ENCODE measurements at regions not wholly inside any gene's neighbourhood (a gene's known extent, or its start where the extent isn't known, plus 50 kb on each side); places are given as distances from the start of the nearest gene placed in this dataset.

GRCh38 chr13:44050450-44051063 is 170.9 kb downstream of the LACC1 start:
- DNase-seq (ENCODE audit: low read depth): no peak
- Histone ChIP-seq H3K27me3 (ENCODE audit: control insufficient read depth, insufficient read depth, low read length) (peaks cover 8% of the 10 kb centered on the region), H3K4me3 (ENCODE audit: low read depth, low read length) (no peak overlapping the region), H3K36me3 (ENCODE audit: control insufficient read depth, insufficient read depth, low read length) (no peaks in the 10 kb centered on the region)
- POLR2A ChIA-PET: no interaction called here
- CTCF ChIA-PET: interaction anchor here (1.0 to 2.8 kb wide), 3 partner anchors 142 to 387 kb away, joined by 4 to 28 read pairs (median 12); no protein-coding TSS in a partner anchor
- peak; percentile 76 for TF ChIP-seq CTCF (IDR thresholded peaks at IDR 0.05; ENCODE audit: insufficient read depth, low read depth, low read length)

DNA sequence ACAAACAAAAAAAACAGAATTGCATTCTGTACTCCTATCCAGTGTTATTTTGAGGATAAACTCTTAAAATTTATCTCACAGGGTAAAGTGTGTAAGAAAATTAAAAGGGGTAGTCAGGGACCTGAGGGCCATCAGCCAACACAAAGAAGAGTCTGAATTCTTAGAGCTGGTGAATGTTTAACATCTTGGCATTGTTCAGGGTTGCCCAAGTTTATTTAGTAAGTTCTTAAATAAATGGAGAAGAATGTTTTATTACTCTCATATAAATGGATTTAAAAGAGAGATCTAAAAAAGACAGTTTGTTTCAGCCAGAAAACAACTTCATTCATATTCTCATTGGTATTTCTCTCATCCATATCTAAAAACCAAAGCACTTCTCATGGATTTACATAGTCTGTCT is 171.7 kb downstream of the LACC1 start:
- Histone ChIP-seq H3K4me3 (ENCODE audit: low read depth, low read length) (no peak overlapping the region), H3K27me3 (ENCODE audit: control insufficient read depth, insufficient read depth, low read length) (peaks cover 7% of the 10 kb centered on the region), H3K36me3 (ENCODE audit: control insufficient read depth, insufficient read depth, low read length) (no peaks in the 10 kb centered on the region)
- TF ChIP-seq CTCF (IDR thresholded peaks at IDR 0.05; ENCODE audit: insufficient read depth, low read depth, low read length): no peak
- POLR2A ChIA-PET: no interaction called here
- CTCF ChIA-PET: interaction anchor here (1.1 to 2.8 kb wide), 3 partner anchors 143 to 386 kb away, joined by 3 to 28 read pairs (median 12); no protein-coding TSS in a partner anchor
- no peak for DNase-seq (ENCODE audit: low read depth)

GRCh38 chr13:44051918-44052675 is 172.4 kb downstream of the LACC1 start:
- ChIA-PET CTCF (interaction anchor here (0.8 to 2.8 kb wide), 4 partner anchors 144 to 386 kb away, joined by 3 to 28 read pairs (median 8); no protein-coding TSS in a partner anchor), POLR2A (no interaction called here)
- no peak for DNase-seq (ENCODE audit: low read depth)
- H3K4me3 ChIP-seq (ENCODE audit: low read depth, low read length): no peak overlapping the region
- no peak for TF ChIP-seq CTCF (IDR thresholded peaks at IDR 0.05; ENCODE audit: insufficient read depth, low read depth, low read length)
- no peaks in the 10 kb centered on the region for H3K36me3 ChIP-seq (ENCODE audit: control insufficient read depth, insufficient read depth, low read length)
- H3K27me3 ChIP-seq (ENCODE audit: control insufficient read depth, insufficient read depth, low read length): peaks cover 5% of the 10 kb centered on the region

DNA sequence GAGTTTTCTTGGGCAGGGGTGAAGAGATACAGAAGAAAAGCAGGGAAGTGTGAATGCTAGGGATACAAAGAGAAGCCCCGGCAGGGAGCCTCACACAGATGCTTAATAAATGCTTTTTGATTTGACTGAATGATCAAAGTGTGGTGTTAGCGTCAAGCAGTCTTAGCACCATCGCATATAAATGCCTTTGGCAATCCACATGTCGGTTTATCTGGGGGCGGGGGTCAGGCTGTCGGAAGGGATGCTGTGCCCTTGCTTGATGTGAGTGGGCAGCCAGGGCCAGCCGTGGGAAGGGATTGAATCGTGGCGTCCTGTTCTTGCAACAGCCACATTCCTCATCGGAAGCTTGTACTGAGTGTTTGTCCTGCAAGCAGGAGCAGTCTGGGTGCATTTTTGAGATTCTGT is 173.1 kb downstream of the LACC1 start:
- no peaks in the 10 kb centered on the region for H3K36me3 ChIP-seq (ENCODE audit: control insufficient read depth, insufficient read depth, low read length)
- TF ChIP-seq CTCF (IDR thresholded peaks at IDR 0.05; ENCODE audit: insufficient read depth, low read depth, low read length): no peak
- DNase-seq (ENCODE audit: low read depth): no peak
- POLR2A ChIA-PET: no interaction called here
- peaks cover 3% of the 10 kb centered on the region; the same call in 1 of the 2 replicates for H3K27me3 ChIP-seq (ENCODE audit: control insufficient read depth, insufficient read depth, low read length)
- CTCF ChIA-PET: interaction anchor here (0.6 to 0.8 kb wide), 3 partner anchors 132 to 419 kb away, joined by 3 read pairs; no protein-coding TSS in a partner anchor
- H3K4me3 ChIP-seq (ENCODE audit: low read depth, low read length): no peak overlapping the region

DNA sequence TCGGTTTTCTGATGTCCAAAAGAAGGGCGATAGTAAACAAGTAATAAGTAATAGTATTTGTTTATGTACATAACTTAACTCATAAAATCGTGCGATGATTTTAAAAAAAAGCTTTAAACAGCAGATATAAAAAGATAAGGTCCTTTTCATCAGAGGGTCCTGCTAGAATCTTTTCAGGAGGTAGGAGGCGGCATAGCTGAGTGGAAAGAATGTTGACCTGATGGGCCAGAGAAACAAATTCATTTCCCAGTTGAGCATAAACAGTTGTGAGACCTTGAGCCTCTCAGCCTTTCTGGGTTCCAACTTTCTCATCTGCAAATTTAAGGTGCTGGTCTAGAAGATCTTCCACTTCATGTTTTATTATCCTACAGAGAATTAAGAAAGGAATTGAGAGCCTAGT is 173.5 kb downstream of the LACC1 start:
- TF ChIP-seq CTCF (IDR thresholded peaks at IDR 0.05; ENCODE audit: insufficient read depth, low read depth, low read length): peak; percentile 13; the same call in 1 of the 2 replicates
- Histone ChIP-seq H3K4me3 (ENCODE audit: low read depth, low read length) (no peak overlapping the region), H3K36me3 (ENCODE audit: control insufficient read depth, insufficient read depth, low read length) (no peaks in the 10 kb centered on the region), H3K27me3 (ENCODE audit: control insufficient read depth, insufficient read depth, low read length) (peaks cover 3% of the 10 kb centered on the region; the same call in 1 of the 2 replicates)
- ChIA-PET POLR2A (no interaction called here), CTCF (interaction anchor here (0.6 to 0.8 kb wide), 3 partner anchors 133 to 418 kb away, joined by 3 read pairs; no protein-coding TSS in a partner anchor)
- no peak for DNase-seq (ENCODE audit: low read depth)

Data from BJ (cell line).